Endothelial cell of umbilical vein (primary cell): ENCODE measurements at regions not wholly inside any gene's neighbourhood (a gene's known extent, or its start where the extent isn't known, plus 50 kb on each side); places are given as distances from the start of the nearest gene placed in this dataset.
"Not testable (repeated sequence)": the region's sequence is repeated elsewhere in the genome, so short reads cannot be mapped to it uniquely, and the experiment has no call there.

Experiments
- BruUV-seq: library from RNA; stranded (reverse); fragments of 400-500 nt; replicated peaks from 2 replicates; lab custom pipeline; 2021; lab: Mats Ljungman, UMichigan
- CTCF ChIA-PET: fragments of 300-600, 350-600 bp; sonication (Branson Sonifier 250); formaldehyde crosslinking; loops from one replicate; lab custom pipeline; 2021; ENCODE audit warnings: antibody characterized with exemption, inconsistent platforms; lab: Charles Lee
- POLR2A ChIA-PET: fragments of 300-600, 350-600 bp; sonication (Branson Sonifier 250); formaldehyde crosslinking; loops from one replicate; lab custom pipeline; 2021; ENCODE audit warnings: antibody characterized with exemption, inconsistent platforms; lab: Charles Lee
- DNase-seq: peaks from one replicate; pipeline ENCODE4 v3.0.0-alpha.2; 2011; ENCODE audit warnings: low read depth, low spot score
- FAIRE-seq: peaks from 2 replicates; lab custom pipeline; 2011; peaks lifted over from hg19 to GRCh38; lab: Jason Lieb, UNC
- H2AFZ ChIP-seq: 2 replicates; pipeline ENCODE4 v1.6.0; 2012; ENCODE audit warnings: low read depth, low read length, control low read depth, inconsistent platforms
- H3K27ac ChIP-seq: 2 replicates; pipeline ENCODE4 v1.5.1; 2011; ENCODE audit warnings: low read depth, mild to moderate bottlenecking, control low read depth, low read length, moderate library complexity; ENCODE audit not compliant: insufficient read depth
- H3K27me3 ChIP-seq, 2 experiments: 2 replicates each; pipeline versions ENCODE4 v1.6.0 to v1.6.1; 2011; ENCODE audit warnings: low read length in 2 of 2, mixed read lengths in 1 of 2; ENCODE audit not compliant: control insufficient read depth in 2 of 2, insufficient read depth in 2 of 2
- H3K36me3 ChIP-seq, 2 experiments: 2 replicates in 1 of 2; 3 replicates in 1 of 2; pipeline ENCODE4 v1.5.1; 2011; ENCODE audit warnings: low read length in 2 of 2, mild to moderate bottlenecking in 1 of 2, moderate library complexity in 1 of 2; ENCODE audit not compliant: control insufficient read depth in 2 of 2, insufficient read depth in 2 of 2; ENCODE audit errors: extremely low read depth in 1 of 2
- H3K4me1 ChIP-seq: 3 replicates; pipeline ENCODE4 v1.5.1; 2011; ENCODE audit warnings: mild to moderate bottlenecking, low read length; ENCODE audit not compliant: control insufficient read depth, insufficient read depth; ENCODE audit errors: extremely low read depth
- H3K4me2 ChIP-seq: 2 replicates; pipeline ENCODE4 v1.6.1; 2011; ENCODE audit warnings: low read length, control low read depth, mixed read lengths; ENCODE audit not compliant: insufficient read depth
- H3K4me3 ChIP-seq, 3 experiments: fragments of 200-600 bp in 1 of 3; sonication (generic), shearing (Covaris generic) in 1 of 3; replicated peaks in 1 of 3; 2 replicates each; pipeline ENCODE4 v1.5.1; 2011 to 2016; ENCODE audit warnings: control low read depth in 3 of 3, low read length in 3 of 3, mild to moderate bottlenecking in 2 of 3, inconsistent platforms in 1 of 3, low read depth in 1 of 3, moderate library complexity in 1 of 3; ENCODE audit not compliant: insufficient read depth in 1 of 3
- H3K79me2 ChIP-seq: 2 replicates; pipeline ENCODE4 v1.6.0; 2012; ENCODE audit warnings: low read length, inconsistent platforms; ENCODE audit not compliant: control insufficient read depth, insufficient read depth
- H3K9ac ChIP-seq: replicated peaks from 2 replicates; pipeline ENCODE3; 2011; ENCODE audit warnings: low read length, control low read depth; ENCODE audit not compliant: insufficient read depth; ENCODE audit errors: extremely low read depth
- H3K9me1 ChIP-seq: replicated peaks from 3 replicates; pipeline ENCODE4 v1.6.0; 2011; ENCODE audit warnings: mild to moderate bottlenecking, low read length; ENCODE audit not compliant: control insufficient read depth, insufficient read depth; ENCODE audit errors: extremely low read depth
- H3K9me3 ChIP-seq: replicated peaks from 2 replicates; pipeline ENCODE4 v1.5.1; 2012; ENCODE audit warnings: low read length, inconsistent platforms; ENCODE audit not compliant: control insufficient read depth, insufficient read depth
- H4K20me1 ChIP-seq: replicated peaks from 2 replicates; pipeline ENCODE3; 2011; ENCODE audit warnings: mild to moderate bottlenecking, low read length; ENCODE audit not compliant: control insufficient read depth, insufficient read depth; ENCODE audit errors: extremely low read depth
- CTCF ChIP-seq, 2 donors: IDR thresholded peaks; 1 replicate in 1 of 2; 2 replicates in 1 of 2; pipeline ENCODE4 v1.5.1; 2011; ENCODE audit warnings: low read length in 2 of 2, mild to moderate bottlenecking in 2 of 2, moderate library complexity in 2 of 2, control low read depth in 1 of 2, inconsistent platforms in 1 of 2, low read depth in 1 of 2; ENCODE audit not compliant: insufficient read depth in 1 of 2; ENCODE audit errors: extremely low read depth in 1 of 2
- EZH2 ChIP-seq: IDR thresholded peaks from 2 replicates; pipeline ENCODE4 v1.6.1; 2012; ENCODE audit warnings: borderline replicate concordance, low read depth, mild to moderate bottlenecking, moderate library complexity, low read length, inconsistent platforms; ENCODE audit not compliant: severe bottlenecking
- FOS ChIP-seq: IDR thresholded peaks from 2 replicates; pipeline ENCODE4 v1.6.1; 2011; ENCODE audit warnings: mild to moderate bottlenecking, low read length, moderate library complexity, borderline replicate concordance; ENCODE audit not compliant: insufficient read depth
- GATA2 ChIP-seq: IDR thresholded peaks from 2 replicates; pipeline ENCODE4 v1.7.0; 2011; ENCODE audit warnings: low read depth, mild to moderate bottlenecking, moderate library complexity, mixed read lengths, low read length; ENCODE audit not compliant: insufficient read length, insufficient read depth
- JUN ChIP-seq: IDR thresholded peaks from 2 replicates; pipeline ENCODE4 v1.6.1; 2011; ENCODE audit warnings: borderline replicate concordance, low read depth; ENCODE audit not compliant: insufficient read length, insufficient read depth
- MAX ChIP-seq: IDR thresholded peaks from 2 replicates; pipeline ENCODE4 v1.6.1; 2011; ENCODE audit not compliant: insufficient read depth, insufficient read length
- MYC ChIP-seq: IDR thresholded peaks from one replicate; pipeline ENCODE4 v1.6.1; 2011; ENCODE audit warnings: mild to moderate bottlenecking, low read depth, low read length
- POLR2A ChIP-seq: IDR thresholded peaks from 2 replicates; pipeline ENCODE4 v1.6.1; 2012; ENCODE audit warnings: low read depth, mild to moderate bottlenecking, control low read depth, low read length
- POLR2AphosphoS5 ChIP-seq: IDR thresholded peaks from 2 replicates; pipeline ENCODE4 v1.6.1; 2012; ENCODE audit warnings: low read depth, mild to moderate bottlenecking, control low read depth, low read length, moderate library complexity; ENCODE audit not compliant: insufficient read depth
- dilution Hi-C: fragments of 300-500 bp; cut with MboI; formaldehyde crosslinking; loops from one replicate; pipeline ENCODE4 v1.15.0; 2019; ENCODE audit warnings: low sequenced_read_pairs; ENCODE audit not compliant: extremely low pct_ligation_motif_present
- intact Hi-C: fragments of 100-400 bp; cut with micrococcal nuclease; formaldehyde crosslinking; loops from one replicate; pipeline ENCODE4 v1.10.0; 2022

- no peak for TF ChIP-seq JUN
- TF ChIP-seq MYC, result no peak
- no peak for TF ChIP-seq EZH2
- TF ChIP-seq POLR2AphosphoS5, result no peak
- no peak for TF ChIP-seq MAX
- TF ChIP-seq FOS, result no peak
- no peak for TF ChIP-seq GATA2
- no peak for TF ChIP-seq CTCF (IDR thresholded peaks at IDR 0.05; ENCODE audit: extremely low read depth in 1 of 2, insufficient read depth in 1 of 2, low read depth in 1 of 2, low read length in 2 of 2)
- no peak for TF ChIP-seq POLR2A
- Histone ChIP-seq H3K79me2 (no peaks in the 10 kb centered on the region), H3K4me3 (no peak overlapping the region), H3K9ac (no peak overlapping the region), H3K27ac (no peak overlapping the region), H3K9me1 (no peaks in the 10 kb centered on the region), H3K4me2 (no peak overlapping the region), H3K36me3 (no peaks in the 10 kb centered on the region), H2AFZ (no peak overlapping the region), H3K4me1 (no peaks in the 10 kb centered on the region), H4K20me1 (no peaks in the 10 kb centered on the region), H3K9me3 (no peaks in the 10 kb centered on the region), H3K27me3 (no peaks in the 10 kb centered on the region)
- dilution Hi-C loops (no loop called here), intact Hi-C loops (no loop called here)
- no TSS peak for BruUV-seq
- CTCF ChIA-PET, result no interaction called here
- DNase-seq (no peak), FAIRE-seq (no peak)
- POLR2A ChIA-PET, result no interaction called here
Measured at GRCh38 chr3:103516950-103517349, 1082.1 kb downstream of the ZPLD1 start.

GRCh38 chr3:103531327-103531726, 1096.5 kb downstream of the ZPLD1 start:
- BruUV-seq, H3K9me3 ChIP-seq, dilution Hi-C loops, POLR2A ChIA-PET, H3K79me2 ChIP-seq, intact Hi-C loops, H2AFZ ChIP-seq, H3K4me2 ChIP-seq, H3K9me1 ChIP-seq, H3K9ac ChIP-seq, DNase-seq, H3K4me3 ChIP-seq, H3K27me3 ChIP-seq, H3K4me1 ChIP-seq, FAIRE-seq, H3K36me3 ChIP-seq, H4K20me1 ChIP-seq, CTCF ChIA-PET, H3K27ac ChIP-seq: not testable (repeated sequence)
